ENCODE measurements at regions not wholly inside any gene's neighbourhood (a gene's known extent, or its start where the extent isn't known, plus 50 kb on each side); places are given as distances from the start of the nearest gene placed in this dataset.

- no peaks in the 10 kb centered on the region for H3K36me3 ChIP-seq (ENCODE audit: low read length)
- H3K4me3 ChIP-seq (ENCODE audit: insufficient read depth, low read length, poor library complexity, severe bottlenecking), result no peak overlapping the region
- H4K20me1 ChIP-seq (ENCODE audit: low read depth, low read length), result no peaks in the 10 kb centered on the region
- no peak overlapping the region for H3K9ac ChIP-seq (ENCODE audit: low read length)
- H3K27me3 ChIP-seq (ENCODE audit: low read length), result no peaks in the 10 kb centered on the region
- no peaks in the 10 kb centered on the region for H3F3A ChIP-seq (ENCODE audit: insufficient read depth)
- H3K79me2 ChIP-seq (ENCODE audit: insufficient read depth, low read length), result no peaks in the 10 kb centered on the region
- H3K27ac ChIP-seq (ENCODE audit: low read depth, low read length), result no peak overlapping the region
- H3K9me2 ChIP-seq (replicated peaks; ENCODE audit: insufficient read depth, low read length), result no peaks in the 10 kb centered on the region
- no peak overlapping the region for H2AFZ ChIP-seq (ENCODE audit: low read depth, low read length, severe bottlenecking)
- TF ChIP-seq EZH2phosphoT487 (conservative IDR thresholded peaks at IDR 0.05; ENCODE audit: low read length) (no peak), CTCF (IDR thresholded peaks at IDR 0.05; ENCODE audit: insufficient read depth, low read length, poor library complexity, severe bottlenecking) (no peak)
- no peaks in the 10 kb centered on the region for H3K9me3 ChIP-seq (ENCODE audit: insufficient read depth, low read length)
- H3K4me2 ChIP-seq (ENCODE audit: low read depth, low read length, poor library complexity, severe bottlenecking), result no peak overlapping the region
Measured at GRCh38 chr15:38042707-38043445, 108.4 kb downstream of the TMCO5A start.

GRCh38 chr15:38046257-38047051, 112.0 kb downstream of the TMCO5A start:
- Histone ChIP-seq H2AFZ (ENCODE audit: low read depth, low read length, severe bottlenecking) (no peak overlapping the region), H3K9me3 (ENCODE audit: insufficient read depth, low read length) (no peaks in the 10 kb centered on the region), H3K9me2 (replicated peaks; ENCODE audit: insufficient read depth, low read length) (no peaks in the 10 kb centered on the region), H4K20me1 (ENCODE audit: low read depth, low read length) (no peaks in the 10 kb centered on the region), H3K36me3 (ENCODE audit: low read length) (no peaks in the 10 kb centered on the region), H3K4me3 (ENCODE audit: insufficient read depth, low read length, poor library complexity, severe bottlenecking) (no peak overlapping the region), H3K27me3 (ENCODE audit: low read length) (no peaks in the 10 kb centered on the region), H3K27ac (ENCODE audit: low read depth, low read length) (no peak overlapping the region), H3K79me2 (ENCODE audit: insufficient read depth, low read length) (no peaks in the 10 kb centered on the region), H3F3A (ENCODE audit: insufficient read depth) (no peaks in the 10 kb centered on the region), H3K9ac (ENCODE audit: low read length) (no peak overlapping the region), H3K4me2 (ENCODE audit: low read depth, low read length, poor library complexity, severe bottlenecking) (no peak overlapping the region)
- no peak for TF ChIP-seq EZH2phosphoT487 (conservative IDR thresholded peaks at IDR 0.05; ENCODE audit: low read length)
- no peak for TF ChIP-seq CTCF (IDR thresholded peaks at IDR 0.05; ENCODE audit: insufficient read depth, low read length, poor library complexity, severe bottlenecking)

GRCh38 chr15:38048001-38048455, 113.6 kb downstream of the TMCO5A start:
- no peaks in the 10 kb centered on the region for H3K9me2 ChIP-seq (replicated peaks; ENCODE audit: insufficient read depth, low read length)
- TF ChIP-seq CTCF (IDR thresholded peaks at IDR 0.05; ENCODE audit: insufficient read depth, low read length, poor library complexity, severe bottlenecking), result no peak
- no peak for TF ChIP-seq EZH2phosphoT487 (conservative IDR thresholded peaks at IDR 0.05; ENCODE audit: low read length)
- no peak overlapping the region for H3K4me2 ChIP-seq (ENCODE audit: low read depth, low read length, poor library complexity, severe bottlenecking)

More at GRCh38 chr15:38048001-38048455, 113.6 kb downstream of the TMCO5A start:
- Histone ChIP-seq H3K9me3 (ENCODE audit: insufficient read depth, low read length) (no peaks in the 10 kb centered on the region), H3K79me2 (ENCODE audit: insufficient read depth, low read length) (no peaks in the 10 kb centered on the region), H3F3A (ENCODE audit: insufficient read depth) (no peaks in the 10 kb centered on the region), H3K27me3 (ENCODE audit: low read length) (no peaks in the 10 kb centered on the region), H3K9ac (ENCODE audit: low read length) (no peak overlapping the region), H3K36me3 (ENCODE audit: low read length) (no peaks in the 10 kb centered on the region), H2AFZ (ENCODE audit: low read depth, low read length, severe bottlenecking) (no peak overlapping the region), H3K27ac (ENCODE audit: low read depth, low read length) (no peak overlapping the region), H3K4me3 (ENCODE audit: insufficient read depth, low read length, poor library complexity, severe bottlenecking) (no peak overlapping the region), H4K20me1 (ENCODE audit: low read depth, low read length) (no peaks in the 10 kb centered on the region)
